Tibial nerve (tissue), 4 donors: ENCODE measurements at regions not wholly inside any gene's neighbourhood (a gene's known extent, or its start where the extent isn't known, plus 50 kb on each side); places are given as distances from the start of the nearest gene placed in this dataset.

Experiments
- DNase-seq, 2 donors: peaks; one replicate each; pipeline ENCODE4 v3.0.0-alpha.2; 2019; ENCODE audit warnings: low spot score in 2 of 2
- H3K27ac ChIP-seq, 4 donors: fragments of 200-600 bp; sonication (generic) in 3 of 4; one replicate each; pipeline ENCODE4 v1.5.1; 2017 to 2019; ENCODE audit warnings: mild to moderate bottlenecking in 1 of 4
- H3K27me3 ChIP-seq, 2 donors: fragments of 200-600 bp; sonication (generic) in 1 of 2; one replicate each; pipeline versions ENCODE4 v1.5.1 to v1.6.0; 2017 to 2019
- H3K36me3 ChIP-seq, 3 donors: fragments of 200-600 bp; sonication (generic); one replicate each; pipeline ENCODE4 v1.5.1; 2018 to 2019
- H3K4me1 ChIP-seq, 4 donors: fragments of 200-600 bp; sonication (generic) in 3 of 4; one replicate each; pipeline ENCODE4 v1.5.1; 2017 to 2019
- H3K4me3 ChIP-seq, 4 donors: fragments of 200-600 bp; sonication (generic) in 3 of 4; one replicate each; pipeline ENCODE4 v1.5.1; 2017 to 2019; ENCODE audit warnings: mild to moderate bottlenecking in 1 of 4, moderate library complexity in 1 of 4
- H3K9me3 ChIP-seq, 4 donors: fragments of 200-600 bp; sonication (generic) in 3 of 4; one replicate each; pipeline ENCODE4 v1.5.1; 2017 to 2019
- EP300 ChIP-seq, 2 donors: sonication (generic); formaldehyde crosslinking; IDR thresholded peaks; one replicate each; pipeline ENCODE4 v1.6.1; 2017; ENCODE audit warnings: antibody characterized with exemption in 2 of 2, mild to moderate bottlenecking in 1 of 2
- POLR2A ChIP-seq, 2 donors: fragments of 450-650 bp; IDR thresholded peaks; one replicate each; pipeline ENCODE4 v1.6.1; 2017; ENCODE audit warnings: antibody characterized with exemption in 2 of 2, mild to moderate bottlenecking in 2 of 2, moderate library complexity in 2 of 2
- WGBS, 2 donors: methylation state at CpG; one replicate each; pipeline ENCODE4 v1.1.5; 2018; 5-methylcytosine and 5-hydroxymethylcytosine counted together
- TF ChIP-seq, protein P1 (sequence below), 5 experiments: fragments of 200-600 bp in 3 of 5; fragments of 450-650 bp in 2 of 5; sonication (generic) in 3 of 5; IDR thresholded peaks; one replicate each; pipeline ENCODE4 v1.5.1; 2016 to 2019; ENCODE audit warnings: antibody characterized with exemption in 5 of 5, mild to moderate bottlenecking in 3 of 5, moderate library complexity in 2 of 5

DNA sequence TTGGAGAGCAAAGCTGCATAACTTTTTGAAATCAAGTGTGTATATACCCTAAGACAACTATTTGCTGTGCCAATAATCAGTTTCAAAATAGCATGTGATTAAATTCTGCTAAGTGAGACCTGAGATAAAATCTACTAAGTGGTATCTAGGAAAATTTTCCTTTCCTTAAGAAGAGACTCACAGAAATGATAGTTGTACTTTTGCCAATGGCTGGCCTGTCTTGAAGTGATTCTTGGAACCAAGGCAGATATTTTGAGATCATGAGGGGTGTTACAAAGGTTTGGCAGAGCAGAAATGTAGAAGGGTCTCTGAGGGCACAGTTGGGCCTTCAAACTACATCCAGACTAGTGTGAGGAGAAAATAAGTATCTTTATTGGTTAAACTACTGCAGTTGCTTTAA lies 902.6 kb upstream of the TENM4 start:
- Histone ChIP-seq H3K9me3 (no peaks in the 10 kb centered on the region), H3K4me1 (no peaks in the 10 kb centered on the region), H3K27ac (no peak overlapping the region), H3K4me3 (no peak overlapping the region), H3K27me3 (no peaks in the 10 kb centered on the region), H3K36me3 (no peaks in the 10 kb centered on the region)
- TF ChIP-seq EP300 (IDR thresholded peaks at IDR 0.05) (no peak), POLR2A (IDR thresholded peaks at IDR 0.05) (no peak)
- TF ChIP-seq, protein P1, sequence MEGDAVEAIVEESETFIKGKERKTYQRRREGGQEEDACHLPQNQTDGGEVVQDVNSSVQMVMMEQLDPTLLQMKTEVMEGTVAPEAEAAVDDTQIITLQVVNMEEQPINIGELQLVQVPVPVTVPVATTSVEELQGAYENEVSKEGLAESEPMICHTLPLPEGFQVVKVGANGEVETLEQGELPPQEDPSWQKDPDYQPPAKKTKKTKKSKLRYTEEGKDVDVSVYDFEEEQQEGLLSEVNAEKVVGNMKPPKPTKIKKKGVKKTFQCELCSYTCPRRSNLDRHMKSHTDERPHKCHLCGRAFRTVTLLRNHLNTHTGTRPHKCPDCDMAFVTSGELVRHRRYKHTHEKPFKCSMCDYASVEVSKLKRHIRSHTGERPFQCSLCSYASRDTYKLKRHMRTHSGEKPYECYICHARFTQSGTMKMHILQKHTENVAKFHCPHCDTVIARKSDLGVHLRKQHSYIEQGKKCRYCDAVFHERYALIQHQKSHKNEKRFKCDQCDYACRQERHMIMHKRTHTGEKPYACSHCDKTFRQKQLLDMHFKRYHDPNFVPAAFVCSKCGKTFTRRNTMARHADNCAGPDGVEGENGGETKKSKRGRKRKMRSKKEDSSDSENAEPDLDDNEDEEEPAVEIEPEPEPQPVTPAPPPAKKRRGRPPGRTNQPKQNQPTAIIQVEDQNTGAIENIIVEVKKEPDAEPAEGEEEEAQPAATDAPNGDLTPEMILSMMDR (IDR thresholded peaks at IDR 0.05): no peak
- no peak for DNase-seq

- Histone ChIP-seq H3K27ac (no peak overlapping the region), H3K27me3 (no peaks in the 10 kb centered on the region), H3K36me3 (no peaks in the 10 kb centered on the region), H3K9me3 (no peaks in the 10 kb centered on the region), H3K4me1 (no peaks in the 10 kb centered on the region), H3K4me3 (no peak overlapping the region)
- WGBS, 2 donors: 58 to 87% methylated on average over 2 of the region's 2 CpGs
- TF ChIP-seq EP300 (IDR thresholded peaks at IDR 0.05): no peak
- TF ChIP-seq, protein P1 (IDR thresholded peaks at IDR 0.05): no peak
- no peak for TF ChIP-seq POLR2A (IDR thresholded peaks at IDR 0.05)
- no peak for DNase-seq
Observed at GRCh38 chr11:80338231-80338630, 897.4 kb upstream of the TENM4 start.

DNA sequence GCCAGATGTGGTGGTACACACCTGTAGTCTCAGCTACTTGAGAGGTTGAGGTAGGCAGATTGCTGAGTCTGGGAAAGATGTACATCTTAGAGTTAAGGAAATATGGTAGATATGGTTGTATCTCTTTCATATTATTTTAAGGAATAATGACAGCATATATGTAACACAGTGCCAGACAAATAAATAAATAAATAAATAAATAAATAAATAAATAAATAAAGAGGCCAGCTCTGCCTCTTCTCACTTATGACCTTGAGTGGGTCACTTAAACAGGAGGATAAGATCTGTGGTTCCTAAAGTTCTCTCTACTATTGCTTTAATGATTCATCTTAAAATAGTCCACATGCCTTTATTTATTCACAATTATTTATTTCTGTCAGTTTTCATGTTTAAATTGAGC lies 890.9 kb upstream of the TENM4 start:
- Histone ChIP-seq H3K4me3 (no peak overlapping the region), H3K4me1 (no peaks in the 10 kb centered on the region), H3K36me3 (no peaks in the 10 kb centered on the region), H3K27me3 (no peaks in the 10 kb centered on the region), H3K27ac (no peak overlapping the region), H3K9me3 (no peaks in the 10 kb centered on the region)
- TF ChIP-seq, protein P1 (IDR thresholded peaks at IDR 0.05): no peak
- no peak for TF ChIP-seq POLR2A (IDR thresholded peaks at IDR 0.05)
- no peak for TF ChIP-seq EP300 (IDR thresholded peaks at IDR 0.05)
- no peak for DNase-seq

- Histone ChIP-seq H3K9me3 (no peaks in the 10 kb centered on the region), H3K36me3 (no peaks in the 10 kb centered on the region), H3K4me3 (no peak overlapping the region), H3K27me3 (no peaks in the 10 kb centered on the region), H3K4me1 (no peaks in the 10 kb centered on the region), H3K27ac (no peak overlapping the region)
- no peak for DNase-seq
- 63 to 69% methylated on average over 3 of the region's 3 CpGs for WGBS, 2 donors
- TF ChIP-seq EP300 (IDR thresholded peaks at IDR 0.05) (no peak), POLR2A (IDR thresholded peaks at IDR 0.05) (no peak)
- TF ChIP-seq, protein P1 (IDR thresholded peaks at IDR 0.05): no peak
Observed at GRCh38 chr11:80330264-80330663, 889.4 kb upstream of the TENM4 start.

GRCh38 chr11:80328774-80329173 lies 887.9 kb upstream of the TENM4 start:
- TF ChIP-seq POLR2A (IDR thresholded peaks at IDR 0.05) (no peak), EP300 (IDR thresholded peaks at IDR 0.05) (no peak)
- TF ChIP-seq, protein P1 (IDR thresholded peaks at IDR 0.05): no peak
- Histone ChIP-seq H3K9me3 (no peaks in the 10 kb centered on the region), H3K27ac (no peak overlapping the region), H3K36me3 (no peaks in the 10 kb centered on the region), H3K4me3 (no peak overlapping the region), H3K27me3 (no peaks in the 10 kb centered on the region), H3K4me1 (no peaks in the 10 kb centered on the region)
- 91 to 95% methylated on average over 1 of the region's 1 CpG for WGBS, 2 donors
- DNase-seq: no peak
